ENCODE measurements at regions not wholly inside any gene's neighbourhood (a gene's known extent, or its start where the extent isn't known, plus 50 kb on each side); places are given as distances from the start of the nearest gene placed in this dataset.

- H3K4me3 ChIP-seq (ENCODE audit: low read length), result no peak overlapping the region
- no peaks in the 10 kb centered on the region for H3K4me1 ChIP-seq (ENCODE audit: control insufficient read depth, insufficient read depth, low read length)
- no peak overlapping the region for H3K4me3 Mint-ChIP-seq
- no peaks in the 10 kb centered on the region for H3K36me3 Mint-ChIP-seq
- peaks cover 11 to 20% of the 10 kb centered on the region in 2 donors for H3K27me3 Mint-ChIP-seq (ENCODE audit: low read depth in 2 of 2)
- no peaks in the 10 kb centered on the region for H3K4me1 Mint-ChIP-seq
- H3K9me3 ChIP-seq (ENCODE audit: control insufficient read depth, insufficient read depth, low read length), result no peaks in the 10 kb centered on the region
- no peak overlapping the region for H3K27ac Mint-ChIP-seq
- H3K36me3 ChIP-seq (ENCODE audit: control insufficient read depth, insufficient read depth, low read length), result no peaks in the 10 kb centered on the region
- H3K27ac ChIP-seq (ENCODE audit: low read length), result no peak overlapping the region
- ATAC-seq (no peak), DNase-seq (no peak)
- WGBS (ENCODE audit: insufficient coverage), result 43% methylated on average over 1 of the region's 2 CpGs
- no peaks in the 10 kb centered on the region for H3K27me3 ChIP-seq (ENCODE audit: control insufficient read depth, insufficient read depth, low read length)
- intact Hi-C loops (cut with micrococcal nuclease), result no loop called here
- no peak for TF ChIP-seq CTCF (IDR thresholded peaks at IDR 0.05)
- H3K9me3 Mint-ChIP-seq, result no peaks in the 10 kb centered on the region
Measured at GRCh38 chr6:4543596-4543995, 232.6 kb upstream of the CDYL start.

GRCh38 chr6:4533576-4533975, 242.6 kb upstream of the CDYL start:
- 100% methylated on average over 1 of the region's 1 CpG for WGBS (ENCODE audit: insufficient coverage)
- no peak overlapping the region for H3K27ac Mint-ChIP-seq

GRCh38 chr6:4531406-4531805, 244.8 kb upstream of the CDYL start:
- no peak for TF ChIP-seq CTCF (IDR thresholded peaks at IDR 0.05)
- Mint-ChIP-seq H3K9me3 (peaks cover 0 to 2% of the 10 kb centered on the region in 2 donors), H3K4me1 (no peaks in the 10 kb centered on the region), H3K36me3 (peaks cover 19% of the 10 kb centered on the region), H3K27ac (no peak overlapping the region), H3K4me3 (no peak overlapping the region), H3K27me3 (ENCODE audit: low read depth in 2 of 2) (peaks cover 32 to 60% of the 10 kb centered on the region in 2 donors)
- whole genome bisulfite sequencing (ENCODE audit: insufficient coverage), result 72% methylated on average over 1 of the region's 1 CpG
- H3K4me3 ChIP-seq (ENCODE audit: low read length), result no peak overlapping the region
- ATAC-seq (no peak), DNase-seq (no peak)
- no peaks in the 10 kb centered on the region for H3K4me1 ChIP-seq (ENCODE audit: control insufficient read depth, insufficient read depth, low read length)
- no peak overlapping the region for H3K27ac ChIP-seq (ENCODE audit: low read length)
- intact Hi-C loops (cut with micrococcal nuclease), result no loop called here
- peaks cover 2% of the 10 kb centered on the region for H3K9me3 ChIP-seq (ENCODE audit: control insufficient read depth, insufficient read depth, low read length)
- no peaks in the 10 kb centered on the region for H3K36me3 ChIP-seq (ENCODE audit: control insufficient read depth, insufficient read depth, low read length)
- H3K27me3 ChIP-seq (ENCODE audit: control insufficient read depth, insufficient read depth, low read length), result peaks cover 11% of the 10 kb centered on the region

More at GRCh38 chr6:4533576-4533975, 242.6 kb upstream of the CDYL start:
- Mint-ChIP-seq H3K36me3 (peaks cover 15% of the 10 kb centered on the region), H3K4me1 (no peaks in the 10 kb centered on the region), H3K9me3 (peaks cover 0 to 2% of the 10 kb centered on the region in 2 donors), H3K27me3 (ENCODE audit: low read depth in 2 of 2) (peaks cover 27 to 62% of the 10 kb centered on the region in 2 donors), H3K4me3 (no peak overlapping the region)
- DNase-seq (no peak), ATAC-seq (no peak)
- no peak overlapping the region for H3K27ac ChIP-seq (ENCODE audit: low read length)
- H3K4me3 ChIP-seq (ENCODE audit: low read length), result no peak overlapping the region
- no peaks in the 10 kb centered on the region for H3K4me1 ChIP-seq (ENCODE audit: control insufficient read depth, insufficient read depth, low read length)
- H3K36me3 ChIP-seq (ENCODE audit: control insufficient read depth, insufficient read depth, low read length), result no peaks in the 10 kb centered on the region
- intact Hi-C loops (cut with micrococcal nuclease), result no loop called here
- TF ChIP-seq CTCF (IDR thresholded peaks at IDR 0.05), result no peak
- peaks cover 2% of the 10 kb centered on the region for H3K9me3 ChIP-seq (ENCODE audit: control insufficient read depth, insufficient read depth, low read length)
- H3K27me3 ChIP-seq (ENCODE audit: control insufficient read depth, insufficient read depth, low read length), result peaks cover 11% of the 10 kb centered on the region

- H3K9me3 ChIP-seq (ENCODE audit: control insufficient read depth, insufficient read depth, low read length), result no peaks in the 10 kb centered on the region
- no peak overlapping the region for H3K27ac Mint-ChIP-seq
- no peak overlapping the region for H3K4me3 ChIP-seq (ENCODE audit: low read length)
- no peaks in the 10 kb centered on the region for H3K36me3 Mint-ChIP-seq
- no peak for DNase-seq
- no peak overlapping the region for H3K27ac ChIP-seq (ENCODE audit: low read length)
- no peaks in the 10 kb centered on the region for H3K9me3 Mint-ChIP-seq
- ATAC-seq, result peak in 1 of 3 donors; percentile 34
- TF ChIP-seq CTCF (IDR thresholded peaks at IDR 0.05), result no peak
- no peaks in the 10 kb centered on the region for H3K27me3 ChIP-seq (ENCODE audit: control insufficient read depth, insufficient read depth, low read length)
- intact Hi-C loops (cut with micrococcal nuclease), result no loop called here
- peaks cover 33 to 38% of the 10 kb centered on the region in 2 donors for H3K27me3 Mint-ChIP-seq (ENCODE audit: low read depth in 2 of 2)
- no peaks in the 10 kb centered on the region for H3K4me1 ChIP-seq (ENCODE audit: control insufficient read depth, insufficient read depth, low read length)
- H3K36me3 ChIP-seq (ENCODE audit: control insufficient read depth, insufficient read depth, low read length), result no peaks in the 10 kb centered on the region
- no peak overlapping the region for H3K4me3 Mint-ChIP-seq
- peaks cover 7 to 8% of the 10 kb centered on the region in 2 donors for H3K4me1 Mint-ChIP-seq
- 6% methylated on average over 4 of the region's 7 CpGs for WGBS (ENCODE audit: insufficient coverage)
Measured at GRCh38 chr6:4522453-4522852, 253.8 kb upstream of the CDYL start.
